Breast epithelium (tissue), 4 donors: ENCODE measurements at regions not wholly inside any gene's neighbourhood (a gene's known extent, or its start where the extent isn't known, plus 50 kb on each side); places are given as distances from the start of the nearest gene placed in this dataset.

Source experiments
- DNase-seq, 2 donors: peaks; one replicate each; pipeline ENCODE4 v3.0.0-alpha.2; 2019; ENCODE audit warnings: low spot score in 2 of 2
- H3K27ac ChIP-seq, 2 donors: fragments of 200-600 bp; sonication (generic) in 1 of 2; one replicate each; pipeline ENCODE4 v1.5.1; 2016 to 2019; ENCODE audit warnings: mild to moderate bottlenecking in 1 of 2
- H3K27me3 ChIP-seq, 2 donors: fragments of 200-600 bp; sonication (generic) in 1 of 2; one replicate each; pipeline versions ENCODE4 v1.5.1 to v1.6.0; 2017 to 2019; ENCODE audit warnings: control low read depth in 1 of 2, mild to moderate bottlenecking in 1 of 2
- H3K36me3 ChIP-seq: fragments of 200-600 bp; one replicate; pipeline ENCODE4 v1.5.1; 2019
- H3K4me1 ChIP-seq, 2 donors: fragments of 200-600 bp; sonication (generic); one replicate each; pipeline ENCODE4 v1.5.1; 2016 to 2019; ENCODE audit warnings: control low read depth in 1 of 2
- H3K4me3 ChIP-seq, 3 donors: fragments of 200-600 bp; sonication (generic); 1 replicate in 2 of 3; 2 replicates in 1 of 3; pipeline ENCODE4 v1.5.1; 2016 to 2019; ENCODE audit warnings: mild to moderate bottlenecking in 3 of 3, moderate library complexity in 2 of 3
- H3K9me3 ChIP-seq, 2 donors: fragments of 200-600 bp; sonication (generic) in 1 of 2; one replicate each; pipeline ENCODE4 v1.5.1; 2016 to 2019; ENCODE audit warnings: control low read depth in 1 of 2
- POLR2A ChIP-seq: fragments of 450-650 bp; IDR thresholded peaks from one replicate; pipeline ENCODE4 v1.6.1; 2016; ENCODE audit warnings: antibody characterized with exemption, mild to moderate bottlenecking, moderate library complexity
- POLR2AphosphoS5 ChIP-seq, 3 donors: sonication (generic); formaldehyde crosslinking; IDR thresholded peaks; one replicate each; pipeline ENCODE4 v1.6.1; 2017; ENCODE audit warnings: antibody characterized with exemption in 3 of 3
- intact Hi-C: fragments of 100-400 bp; cut with DNase I; formaldehyde crosslinking; loops from one replicate; pipeline ENCODE4 v1.15.1; 2023; ENCODE audit warnings: low total_unique reads
- TF ChIP-seq, protein P1 (sequence below), 3 donors: fragments of 450-650 bp; IDR thresholded peaks; one replicate each; pipeline ENCODE4 v1.5.1; 2016 to 2017; ENCODE audit warnings: antibody characterized with exemption in 3 of 3, mild to moderate bottlenecking in 3 of 3, moderate library complexity in 3 of 3

DNA sequence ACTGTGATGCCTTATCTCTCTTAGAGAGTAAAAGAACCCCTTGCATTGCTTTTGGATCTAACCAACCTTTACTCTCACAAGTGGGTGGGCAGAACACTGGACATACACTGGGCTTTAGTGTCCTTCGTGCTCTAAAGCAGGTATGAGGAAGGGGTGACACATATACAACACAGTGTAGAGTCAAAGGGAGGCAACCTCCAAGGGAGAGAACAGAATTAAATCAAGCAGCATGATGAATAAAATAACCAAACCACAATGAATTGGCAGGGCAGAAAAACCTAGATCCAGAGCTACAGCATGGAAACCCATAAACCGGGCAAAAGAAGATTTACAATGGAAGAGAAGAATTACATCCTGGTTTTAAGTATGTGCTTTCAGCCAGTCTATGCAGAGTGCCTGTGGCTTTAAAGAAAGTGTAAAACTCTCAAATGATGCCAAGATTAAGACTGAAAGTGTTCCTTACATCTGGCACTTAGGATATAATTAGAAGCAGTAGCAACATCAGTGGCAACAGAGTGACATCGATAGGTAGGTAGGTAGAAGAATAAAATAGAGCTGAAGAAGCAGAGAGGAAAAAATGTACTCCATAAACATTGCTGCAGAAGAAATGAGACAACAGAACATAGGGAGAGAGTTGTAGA is 191.7 kb upstream of the ZC3H15 start:
- Histone ChIP-seq H3K9me3 (no peaks in the 10 kb centered on the region), H3K36me3 (no peaks in the 10 kb centered on the region), H3K27ac (no peak overlapping the region), H3K4me1 (no peaks in the 10 kb centered on the region), H3K27me3 (no peaks in the 10 kb centered on the region), H3K4me3 (no peak overlapping the region)
- no peak for DNase-seq
- intact Hi-C loops, result no loop called here
- no peak for TF ChIP-seq POLR2AphosphoS5 (IDR thresholded peaks at IDR 0.05)
- TF ChIP-seq, protein P1, sequence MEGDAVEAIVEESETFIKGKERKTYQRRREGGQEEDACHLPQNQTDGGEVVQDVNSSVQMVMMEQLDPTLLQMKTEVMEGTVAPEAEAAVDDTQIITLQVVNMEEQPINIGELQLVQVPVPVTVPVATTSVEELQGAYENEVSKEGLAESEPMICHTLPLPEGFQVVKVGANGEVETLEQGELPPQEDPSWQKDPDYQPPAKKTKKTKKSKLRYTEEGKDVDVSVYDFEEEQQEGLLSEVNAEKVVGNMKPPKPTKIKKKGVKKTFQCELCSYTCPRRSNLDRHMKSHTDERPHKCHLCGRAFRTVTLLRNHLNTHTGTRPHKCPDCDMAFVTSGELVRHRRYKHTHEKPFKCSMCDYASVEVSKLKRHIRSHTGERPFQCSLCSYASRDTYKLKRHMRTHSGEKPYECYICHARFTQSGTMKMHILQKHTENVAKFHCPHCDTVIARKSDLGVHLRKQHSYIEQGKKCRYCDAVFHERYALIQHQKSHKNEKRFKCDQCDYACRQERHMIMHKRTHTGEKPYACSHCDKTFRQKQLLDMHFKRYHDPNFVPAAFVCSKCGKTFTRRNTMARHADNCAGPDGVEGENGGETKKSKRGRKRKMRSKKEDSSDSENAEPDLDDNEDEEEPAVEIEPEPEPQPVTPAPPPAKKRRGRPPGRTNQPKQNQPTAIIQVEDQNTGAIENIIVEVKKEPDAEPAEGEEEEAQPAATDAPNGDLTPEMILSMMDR (IDR thresholded peaks at IDR 0.05), result no peak
- TF ChIP-seq POLR2A, result no peak

DNA sequence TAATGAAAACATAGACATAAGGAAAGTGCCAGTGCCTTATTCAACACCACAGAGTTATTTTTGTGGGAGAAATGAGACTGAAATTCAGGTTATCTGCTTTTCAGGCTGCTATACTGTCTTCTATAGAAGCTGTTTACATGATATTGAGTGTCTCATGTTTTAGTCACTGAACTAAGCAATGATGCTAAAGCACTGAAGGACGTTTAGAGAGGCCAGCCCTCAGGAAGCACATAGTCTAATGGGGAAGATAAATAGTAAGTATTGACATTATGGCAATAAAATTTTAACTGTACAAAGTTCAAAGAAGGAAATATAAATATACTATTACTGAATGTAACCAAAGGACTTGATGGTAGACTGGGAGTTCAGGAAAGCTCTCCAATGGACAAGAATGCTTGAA is 186.4 kb upstream of the ZC3H15 start:
- no peak for DNase-seq
- Histone ChIP-seq H3K27ac (no peak overlapping the region), H3K36me3 (no peaks in the 10 kb centered on the region), H3K9me3 (no peaks in the 10 kb centered on the region), H3K27me3 (no peaks in the 10 kb centered on the region), H3K4me3 (no peak overlapping the region), H3K4me1 (no peaks in the 10 kb centered on the region)
- TF ChIP-seq, protein P1 (IDR thresholded peaks at IDR 0.05), result no peak
- intact Hi-C loops, result no loop called here

DNA sequence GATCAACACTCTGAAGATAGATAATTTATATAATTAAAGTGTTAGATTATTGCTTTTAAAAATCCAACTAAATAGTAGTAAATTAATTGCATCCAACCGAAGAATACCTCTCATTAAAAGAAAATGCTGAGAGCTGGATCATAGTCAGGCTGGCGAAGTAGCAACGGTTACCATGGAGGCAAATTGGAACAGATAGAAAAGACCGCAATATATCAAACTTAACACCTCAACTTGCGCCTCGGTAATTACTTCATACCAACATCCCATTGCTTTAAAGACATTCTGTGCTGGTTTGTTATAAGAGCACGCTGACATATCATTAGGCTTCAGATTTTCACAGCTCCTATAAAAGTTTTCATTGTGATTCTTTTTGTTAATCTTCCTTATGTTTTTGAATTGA is 183.8 kb upstream of the ZC3H15 start:
- TF ChIP-seq POLR2A (no peak), POLR2AphosphoS5 (IDR thresholded peaks at IDR 0.05) (no peak)
- TF ChIP-seq, protein P1 (IDR thresholded peaks at IDR 0.05), result no peak
- intact Hi-C loops, result no loop called here
- no peaks in the 10 kb centered on the region for H3K36me3 ChIP-seq
- no peak overlapping the region for H3K27ac ChIP-seq
- DNase-seq, result no peak
- H3K4me3 ChIP-seq, result no peak overlapping the region
- no peaks in the 10 kb centered on the region for H3K4me1 ChIP-seq
- no peaks in the 10 kb centered on the region for H3K27me3 ChIP-seq
- no peaks in the 10 kb centered on the region for H3K9me3 ChIP-seq

DNA sequence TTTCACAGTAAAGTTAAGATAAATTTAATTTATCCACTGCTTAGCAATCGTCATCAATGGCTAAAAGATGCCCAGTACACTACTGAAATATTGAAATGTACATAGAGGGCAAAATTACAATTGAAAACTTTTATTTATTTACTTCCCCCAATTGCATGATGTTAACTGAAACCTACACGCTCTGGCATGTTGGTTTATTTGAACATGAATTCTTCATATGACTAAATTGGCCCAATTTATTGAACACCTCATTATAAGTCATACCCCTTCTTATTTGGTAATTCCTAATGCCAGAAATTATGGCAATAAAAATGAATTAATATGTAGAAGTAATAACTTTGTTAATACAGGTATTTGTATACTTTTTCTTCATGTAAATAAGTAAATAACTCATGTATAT is 183.0 kb upstream of the ZC3H15 start:
- intact Hi-C loops, result no loop called here
- H3K36me3 ChIP-seq, result no peaks in the 10 kb centered on the region
- no peak for TF ChIP-seq POLR2A
- TF ChIP-seq, protein P1 (IDR thresholded peaks at IDR 0.05), result no peak
- TF ChIP-seq POLR2AphosphoS5 (IDR thresholded peaks at IDR 0.05), result no peak
- H3K27me3 ChIP-seq, result no peaks in the 10 kb centered on the region
- H3K27ac ChIP-seq, result no peak overlapping the region
- no peaks in the 10 kb centered on the region for H3K9me3 ChIP-seq
- no peak overlapping the region for H3K4me3 ChIP-seq
- H3K4me1 ChIP-seq, result no peaks in the 10 kb centered on the region
- no peak for DNase-seq

DNA sequence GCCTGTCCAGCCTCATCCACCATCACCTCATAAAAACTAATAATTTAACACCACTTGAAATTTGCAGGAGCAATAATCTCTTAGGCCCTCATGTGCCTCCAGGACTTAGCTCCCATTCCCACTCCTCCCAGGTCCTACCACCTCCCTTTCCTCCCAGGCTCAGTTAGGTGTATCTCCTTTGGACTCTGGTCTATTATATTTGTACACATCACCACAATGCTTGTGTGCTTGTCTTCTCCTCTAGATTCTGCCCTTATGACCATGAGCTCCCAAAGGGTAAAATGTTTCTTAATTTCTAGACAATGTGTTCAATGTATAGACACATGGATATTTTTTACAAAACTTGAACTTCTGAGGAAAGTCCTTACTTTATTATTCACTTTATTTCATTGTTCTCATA is 182.0 kb upstream of the ZC3H15 start:
- Histone ChIP-seq H3K9me3 (no peaks in the 10 kb centered on the region), H3K4me1 (no peaks in the 10 kb centered on the region), H3K4me3 (no peak overlapping the region), H3K36me3 (no peaks in the 10 kb centered on the region), H3K27ac (no peak overlapping the region), H3K27me3 (no peaks in the 10 kb centered on the region)
- intact Hi-C loops, result no loop called here
- TF ChIP-seq POLR2A (no peak), POLR2AphosphoS5 (IDR thresholded peaks at IDR 0.05) (no peak)
- TF ChIP-seq, protein P1 (IDR thresholded peaks at IDR 0.05), result no peak
- no peak for DNase-seq
